T-cell (primary cell): ENCODE measurements at regions not wholly inside any gene's neighbourhood (a gene's known extent, or its start where the extent isn't known, plus 50 kb on each side); places are given as distances from the start of the nearest gene placed in this dataset.

Experiments
- ATAC-seq, 4 experiments: fragments of 200-7000 bp in 3 of 4; fragments of 150-1000 bp in 1 of 4; cut with Tn5 transposase; replicated peaks in 1 of 4; 1 replicate in 3 of 4; 2 replicates in 1 of 4; pipeline ENCODE4 v1.10.0; 2021; ENCODE audit warnings: moderate library complexity in 3 of 4, mild to moderate bottlenecking in 2 of 4, moderate number of reproducible peaks in 1 of 4
- CTCF ChIA-PET, 2 donors: fragments of 300-600 bp; sonication (Branson Sonifier 250); formaldehyde crosslinking; loops; one replicate each; lab custom pipeline; 2022; ENCODE audit warnings: antibody characterized with exemption in 2 of 2; lab: Charles Lee
- POLR2A ChIA-PET, 2 donors: fragments of 300-600 bp; sonication (Branson Sonifier 250); formaldehyde crosslinking; loops; one replicate each; lab custom pipeline; 2022; ENCODE audit warnings: antibody characterized with exemption in 2 of 2; lab: Charles Lee
- DNase-seq, 35 experiments: peaks; one replicate each; pipeline versions ENCODE4 v3.0.0 to v3.0.0-alpha.2; 2013 to 2023
- H3K27ac ChIP-seq: one replicate; pipeline ENCODE4 v1.5.1; 2013; ENCODE audit warnings: low read length
- H3K27me3 ChIP-seq, 2 experiments: replicated peaks in 1 of 2; 1 replicate in 1 of 2; 2 replicates in 1 of 2; pipeline versions ENCODE4 v1.6.1 to v1.7.0; 2013; ENCODE audit warnings: low read length in 1 of 2, mixed read lengths in 1 of 2; ENCODE audit not compliant: control insufficient read depth in 2 of 2, insufficient read depth in 2 of 2; ENCODE audit errors: extremely low read depth in 1 of 2
- H3K36me3 ChIP-seq, 2 donors: 1 replicate in 1 of 2; 2 replicates in 1 of 2; pipeline versions ENCODE4 v1.6.1 to v1.7.0; 2013; ENCODE audit warnings: low read length in 1 of 2; ENCODE audit not compliant: control insufficient read depth in 2 of 2, insufficient read depth in 1 of 2; ENCODE audit errors: extremely low read depth in 1 of 2
- H3K4me1 ChIP-seq, 2 experiments: 1 replicate in 1 of 2; 2 replicates in 1 of 2; pipeline versions ENCODE4 v1.6.1 to v1.7.0; 2013; ENCODE audit warnings: low read length in 2 of 2, mixed read lengths in 1 of 2; ENCODE audit not compliant: insufficient read depth in 2 of 2, control insufficient read depth in 1 of 2; ENCODE audit errors: extremely low read depth in 1 of 2
- H3K4me3 ChIP-seq, 2 donors: 1 replicate in 1 of 2; 2 replicates in 1 of 2; pipeline versions ENCODE4 v1.5.1 to v1.7.0; 2013; ENCODE audit warnings: mild to moderate bottlenecking in 2 of 2, low read length in 1 of 2, moderate library complexity in 1 of 2; ENCODE audit not compliant: control insufficient read depth in 1 of 2; ENCODE audit errors: extremely low read depth in 1 of 2
- H3K9me3 ChIP-seq: 2 replicates; pipeline ENCODE4 v1.7.0; 2013
- H3K27ac Mint-ChIP-seq, 2 donors: one replicate each; pipeline ENCODE4 v1.8.0; 2020 to 2021; ENCODE audit warnings: mild to moderate bottlenecking in 2 of 2, mixed read lengths in 2 of 2
- H3K27me3 Mint-ChIP-seq, 2 donors: one replicate each; pipeline ENCODE4 v1.8.0; 2021 to 2022; ENCODE audit warnings: mixed read lengths in 2 of 2
- H3K36me3 Mint-ChIP-seq: one replicate; pipeline ENCODE4 v1.8.0; 2021; ENCODE audit warnings: mixed read lengths
- H3K4me1 Mint-ChIP-seq, 3 donors: one replicate each; pipeline ENCODE4 v1.8.0; 2020 to 2022; ENCODE audit warnings: mixed read lengths in 3 of 3, mild to moderate bottlenecking in 1 of 3
- H3K4me3 Mint-ChIP-seq, 3 donors: one replicate each; pipeline ENCODE4 v1.8.0; 2020 to 2022; ENCODE audit warnings: mild to moderate bottlenecking in 3 of 3, mixed read lengths in 3 of 3, moderate library complexity in 3 of 3
- H3K9me3 Mint-ChIP-seq, 3 donors: one replicate each; pipeline ENCODE4 v1.8.0; 2020 to 2022; ENCODE audit warnings: mixed read lengths in 3 of 3
- WGBS: methylation state at CpG from one replicate; pipeline ENCODE4 v1.1.5; 2013; ENCODE audit warnings: missing lambda C conversion rate; ENCODE audit not compliant: insufficient coverage; 5-methylcytosine and 5-hydroxymethylcytosine counted together

GRCh38 chr13:89791971-89792630 is 1555.4 kb upstream of the MIR17HG start:
- peaks cover 4% of the 10 kb centered on the region for H3K9me3 ChIP-seq
- Mint-ChIP-seq H3K27ac (no peak overlapping the region), H3K36me3 (no peaks in the 10 kb centered on the region), H3K4me3 (no peak overlapping the region), H3K4me1 (no peaks in the 10 kb centered on the region), H3K27me3 (no peaks in the 10 kb centered on the region), H3K9me3 (peaks cover 3 to 27% (median 12%) of the 10 kb centered on the region in 3 donors)
- H3K36me3 ChIP-seq = no peaks in the 10 kb centered on the region
- ChIA-PET POLR2A (no interaction called here), CTCF (no interaction called here)
- ATAC-seq (no peak), DNase-seq (no peak)
- H3K27ac ChIP-seq = no peak overlapping the region
- no peaks in the 10 kb centered on the region for H3K27me3 ChIP-seq
- H3K4me1 ChIP-seq = no peaks in the 10 kb centered on the region
- WGBS = no CpG with 5 or more reads among the region's 2 CpGs
- H3K4me3 ChIP-seq = no peak overlapping the region

GRCh38 chr13:89796196-89796595 is 1551.3 kb upstream of the MIR17HG start:
- CTCF ChIA-PET = no interaction called here
- POLR2A ChIA-PET = no interaction called here
- H3K4me1 ChIP-seq = no peaks in the 10 kb centered on the region
- no peak overlapping the region for H3K27ac ChIP-seq
- no peak overlapping the region for H3K4me3 Mint-ChIP-seq
- no peaks in the 10 kb centered on the region for H3K36me3 ChIP-seq
- no peaks in the 10 kb centered on the region for H3K27me3 ChIP-seq
- no peaks in the 10 kb centered on the region for H3K36me3 Mint-ChIP-seq
- DNase-seq (no peak), ATAC-seq (no peak)
- H3K27ac Mint-ChIP-seq = no peak overlapping the region
- no peaks in the 10 kb centered on the region for H3K27me3 Mint-ChIP-seq
- WGBS = no CpG with 5 or more reads among the region's 4 CpGs
- peaks cover 4% of the 10 kb centered on the region for H3K9me3 ChIP-seq
- H3K9me3 Mint-ChIP-seq = peaks cover 3 to 32% (median 10%) of the 10 kb centered on the region in 3 donors
- H3K4me1 Mint-ChIP-seq = no peaks in the 10 kb centered on the region
- no peak overlapping the region for H3K4me3 ChIP-seq

GRCh38 chr13:89803839-89804238 is 1543.6 kb upstream of the MIR17HG start:
- Mint-ChIP-seq H3K36me3 (no peaks in the 10 kb centered on the region), H3K4me1 (no peaks in the 10 kb centered on the region), H3K9me3 (peaks cover 5 to 26% (median 20%) of the 10 kb centered on the region in 3 donors), H3K27me3 (no peaks in the 10 kb centered on the region), H3K27ac (no peak overlapping the region), H3K4me3 (no peak overlapping the region)
- no peaks in the 10 kb centered on the region for H3K36me3 ChIP-seq
- H3K27ac ChIP-seq = no peak overlapping the region
- no peak overlapping the region for H3K4me3 ChIP-seq
- DNase-seq = no peak
- POLR2A ChIA-PET = no interaction called here
- no peak for ATAC-seq
- H3K27me3 ChIP-seq = no peaks in the 10 kb centered on the region
- no peaks in the 10 kb centered on the region for H3K9me3 ChIP-seq
- CTCF ChIA-PET = no interaction called here
- H3K4me1 ChIP-seq = no peaks in the 10 kb centered on the region

- Histone ChIP-seq H3K9me3 (no peaks in the 10 kb centered on the region), H3K4me1 (no peaks in the 10 kb centered on the region), H3K36me3 (no peaks in the 10 kb centered on the region), H3K27ac (no peak overlapping the region), H3K4me3 (no peak overlapping the region), H3K27me3 (no peaks in the 10 kb centered on the region)
- Mint-ChIP-seq H3K4me1 (no peaks in the 10 kb centered on the region), H3K4me3 (no peak overlapping the region), H3K9me3 (peaks cover 5 to 21% (median 19%) of the 10 kb centered on the region in 3 donors), H3K36me3 (no peaks in the 10 kb centered on the region), H3K27ac (no peak overlapping the region), H3K27me3 (no peaks in the 10 kb centered on the region)
- DNase-seq = no peak
- no peak for ATAC-seq
- CTCF ChIA-PET = no interaction called here
- POLR2A ChIA-PET = no interaction called here
- WGBS = no CpG with 5 or more reads among the region's 4 CpGs
These were observed 1540.9 kb upstream of the MIR17HG start for GRCh38 chr13:89806594-89806993.

GRCh38 chr13:89812856-89813255 is 1534.6 kb upstream of the MIR17HG start:
- no peak overlapping the region for H3K4me3 ChIP-seq
- ATAC-seq (no peak), DNase-seq (no peak)
- H3K36me3 ChIP-seq = no peaks in the 10 kb centered on the region
- no peaks in the 10 kb centered on the region for H3K27me3 Mint-ChIP-seq
- ChIA-PET POLR2A (no interaction called here), CTCF (no interaction called here)
- no peak overlapping the region for H3K27ac ChIP-seq
- H3K36me3 Mint-ChIP-seq = no peaks in the 10 kb centered on the region
- H3K4me1 Mint-ChIP-seq = no peaks in the 10 kb centered on the region
- H3K9me3 ChIP-seq = peaks cover 2% of the 10 kb centered on the region
- H3K9me3 Mint-ChIP-seq = peaks cover 13 to 21% (median 18%) of the 10 kb centered on the region in 3 donors
- no peaks in the 10 kb centered on the region for H3K27me3 ChIP-seq
- WGBS = 20% methylated on average over 1 of the region's 2 CpGs
- H3K4me3 Mint-ChIP-seq = no peak overlapping the region
- no peaks in the 10 kb centered on the region for H3K4me1 ChIP-seq
- H3K27ac Mint-ChIP-seq = no peak overlapping the region

GRCh38 chr13:89816404-89816803 is 1531.1 kb upstream of the MIR17HG start:
- no peak overlapping the region for H3K27ac ChIP-seq
- H3K27ac Mint-ChIP-seq = no peak overlapping the region
- ATAC-seq = no peak

GRCh38 chr13:89822467-89822866 is 1525.0 kb upstream of the MIR17HG start:
- Mint-ChIP-seq H3K4me1 (no peaks in the 10 kb centered on the region), H3K4me3 (no peak overlapping the region), H3K9me3 (peaks cover 5 to 7% (median 6%) of the 10 kb centered on the region in 3 donors), H3K36me3 (no peaks in the 10 kb centered on the region), H3K27ac (no peak overlapping the region), H3K27me3 (no peaks in the 10 kb centered on the region)
- ATAC-seq = no peak
- DNase-seq = no peak
- no peak overlapping the region for H3K27ac ChIP-seq
- no peaks in the 10 kb centered on the region for H3K9me3 ChIP-seq
- POLR2A ChIA-PET = no interaction called here
- no peaks in the 10 kb centered on the region for H3K27me3 ChIP-seq
- CTCF ChIA-PET = no interaction called here
- WGBS = no CpG with 5 or more reads among the region's 4 CpGs
- H3K36me3 ChIP-seq = no peaks in the 10 kb centered on the region
- H3K4me1 ChIP-seq = no peaks in the 10 kb centered on the region
- H3K4me3 ChIP-seq = no peak overlapping the region

More at GRCh38 chr13:89816404-89816803, 1531.1 kb upstream of the MIR17HG start:
- Histone ChIP-seq H3K27me3 (no peaks in the 10 kb centered on the region), H3K9me3 (peaks cover 2% of the 10 kb centered on the region), H3K36me3 (no peaks in the 10 kb centered on the region), H3K4me3 (no peak overlapping the region), H3K4me1 (no peaks in the 10 kb centered on the region)
- Mint-ChIP-seq H3K9me3 (peaks cover 10 to 25% (median 18%) of the 10 kb centered on the region in 3 donors), H3K36me3 (no peaks in the 10 kb centered on the region), H3K4me1 (no peaks in the 10 kb centered on the region), H3K4me3 (no peak overlapping the region), H3K27me3 (no peaks in the 10 kb centered on the region)
- ChIA-PET CTCF (no interaction called here), POLR2A (no interaction called here)
- DNase-seq = no peak
